ENCODE measurements at regions not wholly inside any gene's neighbourhood (a gene's known extent, or its start where the extent isn't known, plus 50 kb on each side); places are given as distances from the start of the nearest gene placed in this dataset.
A peak's percentile ranks its signal among the peaks of the same experiment; 100 is the strongest.

- TF ChIP-seq, protein P1, sequence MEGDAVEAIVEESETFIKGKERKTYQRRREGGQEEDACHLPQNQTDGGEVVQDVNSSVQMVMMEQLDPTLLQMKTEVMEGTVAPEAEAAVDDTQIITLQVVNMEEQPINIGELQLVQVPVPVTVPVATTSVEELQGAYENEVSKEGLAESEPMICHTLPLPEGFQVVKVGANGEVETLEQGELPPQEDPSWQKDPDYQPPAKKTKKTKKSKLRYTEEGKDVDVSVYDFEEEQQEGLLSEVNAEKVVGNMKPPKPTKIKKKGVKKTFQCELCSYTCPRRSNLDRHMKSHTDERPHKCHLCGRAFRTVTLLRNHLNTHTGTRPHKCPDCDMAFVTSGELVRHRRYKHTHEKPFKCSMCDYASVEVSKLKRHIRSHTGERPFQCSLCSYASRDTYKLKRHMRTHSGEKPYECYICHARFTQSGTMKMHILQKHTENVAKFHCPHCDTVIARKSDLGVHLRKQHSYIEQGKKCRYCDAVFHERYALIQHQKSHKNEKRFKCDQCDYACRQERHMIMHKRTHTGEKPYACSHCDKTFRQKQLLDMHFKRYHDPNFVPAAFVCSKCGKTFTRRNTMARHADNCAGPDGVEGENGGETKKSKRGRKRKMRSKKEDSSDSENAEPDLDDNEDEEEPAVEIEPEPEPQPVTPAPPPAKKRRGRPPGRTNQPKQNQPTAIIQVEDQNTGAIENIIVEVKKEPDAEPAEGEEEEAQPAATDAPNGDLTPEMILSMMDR (conservative IDR thresholded peaks at IDR 0.05) = peak; percentile 54
- TF ChIP-seq EZH2 (IDR thresholded peaks at IDR 0.05; ENCODE audit: low read depth) = no peak
- no peak overlapping the region; the same call in 1 of the 2 replicates for H2AFZ ChIP-seq
- H3K27me3 ChIP-seq (ENCODE audit: insufficient read depth, low read depth) = no peaks in the 10 kb centered on the region
- no peak for DNase-seq
- no peaks in the 10 kb centered on the region for H3K4me1 ChIP-seq (replicated peaks; ENCODE audit: insufficient read depth)
- ChIA-PET POLR2A (ENCODE audit: unreplicated experiment) (no interaction called here), CTCF (no interaction called here)
- no peaks in the 10 kb centered on the region for H3K9me2 ChIP-seq (ENCODE audit: insufficient read depth)
- no TSS peak for BruUV-seq (replicated peaks)
- no peak overlapping the region for H3K4me3 ChIP-seq
- intact Hi-C loops (cut with micrococcal nuclease; ENCODE audit: unreplicated experiment) = no loop called here
- no peaks in the 10 kb centered on the region for H3K79me2 ChIP-seq (ENCODE audit: low read depth)
- H3K9me3 ChIP-seq (ENCODE audit: insufficient read depth, low read depth) = peaks cover 3% of the 10 kb centered on the region; the same call in 1 of the 2 replicates
- no peaks in the 10 kb centered on the region for H4K20me1 ChIP-seq (ENCODE audit: insufficient read depth)
- no peak overlapping the region for H3K27ac ChIP-seq
- no peaks in the 10 kb centered on the region for H3F3A ChIP-seq (ENCODE audit: insufficient read depth, low read depth)
- no peak overlapping the region for H3K4me2 ChIP-seq
- no peaks in the 10 kb centered on the region for H3K36me3 ChIP-seq (ENCODE audit: low read depth)
These were observed 306.1 kb upstream of the KIF2B start for GRCh38 chr17:53516636-53517035.

DNA sequence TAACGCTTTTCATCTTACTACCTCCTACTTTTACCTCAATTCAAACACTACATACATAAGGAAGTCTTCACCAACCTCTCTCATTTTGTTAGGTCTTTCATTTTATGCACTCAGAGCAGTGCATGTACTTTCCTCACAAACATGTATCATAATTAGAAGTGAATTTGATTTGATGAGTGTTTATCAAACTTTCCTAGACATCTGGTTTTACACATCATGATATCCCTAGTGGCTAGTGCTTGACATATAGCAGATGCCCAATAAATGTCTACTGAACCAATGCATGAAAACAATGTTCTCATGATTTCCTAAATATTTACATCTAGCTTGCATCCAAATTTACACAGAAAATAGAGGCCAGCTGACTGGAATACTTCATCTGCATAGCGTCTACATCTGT, 323.4 kb upstream of the KIF2B start:
- TF ChIP-seq, protein P1 (conservative IDR thresholded peaks at IDR 0.05) = no peak
- TF ChIP-seq EZH2 (IDR thresholded peaks at IDR 0.05; ENCODE audit: low read depth) = no peak
- no peak for DNase-seq
- CTCF ChIA-PET = no interaction called here
- POLR2A ChIA-PET (ENCODE audit: unreplicated experiment) = no interaction called here
- Histone ChIP-seq H3K9me2 (ENCODE audit: insufficient read depth) (0 out of 2 replicates have a peak, but pooled peaks cover 4% of the 10 kb centered on the region), H3K9me3 (ENCODE audit: insufficient read depth, low read depth) (no peaks in the 10 kb centered on the region), H3K27me3 (ENCODE audit: insufficient read depth, low read depth) (no peaks in the 10 kb centered on the region), H3K4me2 (no peak overlapping the region), H2AFZ (no peak overlapping the region), H3K4me1 (replicated peaks; ENCODE audit: insufficient read depth) (no peaks in the 10 kb centered on the region), H3F3A (ENCODE audit: insufficient read depth, low read depth) (no peaks in the 10 kb centered on the region), H3K36me3 (ENCODE audit: low read depth) (no peaks in the 10 kb centered on the region), H3K79me2 (ENCODE audit: low read depth) (no peaks in the 10 kb centered on the region), H3K4me3 (no peak overlapping the region), H4K20me1 (ENCODE audit: insufficient read depth) (no peaks in the 10 kb centered on the region), H3K27ac (no peak overlapping the region)
- no TSS peak for BruUV-seq (replicated peaks)
- intact Hi-C loops (cut with micrococcal nuclease; ENCODE audit: unreplicated experiment) = no loop called here

- intact Hi-C loops (cut with micrococcal nuclease; ENCODE audit: unreplicated experiment) = no loop called here
- Histone ChIP-seq H3K9me2 (ENCODE audit: insufficient read depth) (0 out of 2 replicates have a peak, but pooled peaks cover 4% of the 10 kb centered on the region), H3K4me1 (replicated peaks; ENCODE audit: insufficient read depth) (no peaks in the 10 kb centered on the region), H3K27ac (no peak overlapping the region), H3K36me3 (ENCODE audit: low read depth) (no peaks in the 10 kb centered on the region), H2AFZ (no peak overlapping the region), H3F3A (ENCODE audit: insufficient read depth, low read depth) (no peaks in the 10 kb centered on the region), H4K20me1 (ENCODE audit: insufficient read depth) (no peaks in the 10 kb centered on the region), H3K27me3 (ENCODE audit: insufficient read depth, low read depth) (no peaks in the 10 kb centered on the region), H3K4me3 (no peak overlapping the region), H3K9me3 (ENCODE audit: insufficient read depth, low read depth) (no peaks in the 10 kb centered on the region), H3K79me2 (ENCODE audit: low read depth) (no peaks in the 10 kb centered on the region), H3K4me2 (no peak overlapping the region)
- POLR2A ChIA-PET (ENCODE audit: unreplicated experiment) = no interaction called here
- CTCF ChIA-PET = no interaction called here
- TF ChIP-seq EZH2 (IDR thresholded peaks at IDR 0.05; ENCODE audit: low read depth) = no peak
- TF ChIP-seq, protein P1 (conservative IDR thresholded peaks at IDR 0.05) = no peak
- DNase-seq = no peak
- no TSS peak for BruUV-seq (replicated peaks)
These were observed 326.4 kb upstream of the KIF2B start for GRCh38 chr17:53496356-53496755.
